Frontal cortex (tissue), 3 donors: ENCODE measurements at regions not wholly inside any gene's neighbourhood (a gene's known extent, or its start where the extent isn't known, plus 50 kb on each side); places are given as distances from the start of the nearest gene placed in this dataset.

Experiments
- DNase-seq, 2 donors: peaks; one replicate each; pipeline ENCODE4 v3.0.0; 2012; ENCODE audit warnings: low spot score in 2 of 2
- FAIRE-seq: peaks from 2 replicates; lab custom pipeline; 2012; peaks lifted over from hg19 to GRCh38; lab: Jason Lieb, UNC
- donor health status: control.
- donor health status: control.
- donor health status: control.

DNA sequence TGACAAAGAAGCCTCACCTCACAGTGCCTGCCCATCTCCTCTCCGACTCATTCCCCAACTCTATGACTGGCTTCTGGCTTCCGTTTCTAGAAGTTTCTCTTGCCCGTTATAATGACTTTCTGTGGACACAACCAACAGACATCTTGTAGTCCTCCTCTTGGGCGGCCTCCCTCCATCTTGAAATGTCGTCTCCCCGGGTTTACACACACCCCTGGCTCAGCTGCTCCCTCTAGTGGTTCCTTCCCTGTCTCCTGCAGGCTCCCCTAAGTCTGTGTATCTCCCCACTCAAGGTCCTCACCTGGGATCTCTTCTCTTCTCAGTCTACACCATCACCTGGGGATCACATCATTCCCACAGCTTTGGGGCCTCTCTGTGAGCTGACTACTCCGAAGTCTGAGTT is 123.4 kb upstream of the NEBL start:
- DNase-seq (no peak), FAIRE-seq (no peak)

DNA sequence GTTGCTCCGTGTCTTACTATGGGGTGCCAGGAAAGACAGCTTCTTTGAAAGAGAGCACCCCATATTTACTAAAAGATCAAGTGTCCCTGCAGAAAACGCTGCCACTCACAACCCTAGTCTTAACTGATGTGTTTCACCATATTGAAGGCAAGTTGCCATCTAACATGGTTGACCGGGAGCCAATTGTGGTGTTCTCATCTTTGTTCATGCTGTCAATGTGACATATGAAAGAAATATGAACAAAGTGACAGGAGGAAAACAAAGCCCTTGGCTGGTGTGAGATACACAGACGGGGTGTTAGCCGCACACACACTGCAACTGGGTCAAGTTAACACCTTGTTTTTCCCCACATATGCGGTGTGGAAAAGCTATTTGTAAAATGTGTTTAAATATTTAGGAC is 122.3 kb upstream of the NEBL start:
- no peak for FAIRE-seq
- DNase-seq, result no peak

DNA sequence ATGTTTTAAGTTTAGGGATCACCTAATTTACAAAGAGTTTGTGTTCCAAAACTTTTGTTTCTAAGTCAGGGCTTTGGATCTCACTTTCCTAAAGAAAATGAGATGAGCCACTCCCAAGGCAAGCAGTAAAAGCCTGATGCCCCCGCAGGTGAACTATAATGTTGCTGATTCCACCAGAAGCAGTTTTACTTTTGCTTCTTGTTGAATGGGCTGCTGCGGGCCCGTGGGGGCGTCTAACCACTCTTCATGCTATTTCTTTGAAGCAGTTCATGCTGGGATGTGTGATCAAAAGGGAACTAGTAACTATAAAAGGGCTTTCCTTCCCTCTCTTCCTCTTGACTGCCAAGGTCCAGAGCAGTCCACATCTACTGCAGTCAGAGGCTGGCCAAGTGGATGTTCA is 118.7 kb upstream of the NEBL start:
- DNase-seq (no peak), FAIRE-seq (no peak)

DNA sequence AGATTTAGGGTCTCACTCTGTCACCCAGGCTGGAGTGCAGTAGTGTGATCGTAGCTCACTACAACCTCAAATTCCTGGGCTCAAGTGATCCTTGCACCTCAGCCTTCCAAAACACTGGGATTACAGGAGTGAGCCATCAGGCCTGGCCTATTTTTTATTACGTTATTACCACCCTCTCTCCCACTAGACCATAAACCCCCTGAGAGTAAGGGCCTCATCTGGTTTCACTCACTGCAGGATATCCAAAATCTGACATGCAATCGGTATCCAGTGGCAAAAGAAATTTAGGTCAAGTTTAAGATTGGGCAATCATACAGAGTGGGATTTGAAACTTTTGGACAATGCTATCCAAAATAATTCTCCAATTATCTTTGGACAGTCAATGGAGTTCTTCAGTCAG is 117.0 kb upstream of the NEBL start:
- DNase-seq (no peak), FAIRE-seq (no peak)

DNA sequence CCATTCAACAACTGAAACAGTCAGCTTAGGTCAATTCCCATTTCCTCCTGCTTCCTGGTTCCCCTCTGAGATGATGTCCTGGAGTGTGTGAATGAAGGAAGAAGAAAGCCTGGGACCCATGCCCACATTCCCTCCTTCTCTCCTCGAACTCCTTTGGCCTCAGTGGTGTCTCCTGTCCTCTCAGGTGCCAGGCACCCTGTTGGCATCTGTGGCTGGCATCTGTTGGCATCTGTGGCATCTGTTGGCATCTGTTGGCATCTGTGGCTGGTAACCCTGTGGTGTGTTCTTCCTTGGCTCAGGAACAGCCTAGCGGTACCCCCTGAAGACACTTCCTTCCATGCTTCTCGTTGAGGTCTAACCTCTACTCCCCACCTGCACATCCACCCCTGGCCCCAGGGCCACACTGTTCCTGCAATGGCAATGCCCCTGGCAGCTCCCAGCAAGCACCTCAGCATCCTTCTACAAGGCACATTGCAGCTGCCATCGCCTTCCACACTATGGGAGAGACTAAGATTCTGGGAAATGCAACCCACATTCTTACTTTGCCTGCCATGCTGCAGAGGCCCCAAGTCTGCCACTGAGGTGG is 114.4 kb upstream of the NEBL start:
- FAIRE-seq (no peak), DNase-seq (no peak)

DNA sequence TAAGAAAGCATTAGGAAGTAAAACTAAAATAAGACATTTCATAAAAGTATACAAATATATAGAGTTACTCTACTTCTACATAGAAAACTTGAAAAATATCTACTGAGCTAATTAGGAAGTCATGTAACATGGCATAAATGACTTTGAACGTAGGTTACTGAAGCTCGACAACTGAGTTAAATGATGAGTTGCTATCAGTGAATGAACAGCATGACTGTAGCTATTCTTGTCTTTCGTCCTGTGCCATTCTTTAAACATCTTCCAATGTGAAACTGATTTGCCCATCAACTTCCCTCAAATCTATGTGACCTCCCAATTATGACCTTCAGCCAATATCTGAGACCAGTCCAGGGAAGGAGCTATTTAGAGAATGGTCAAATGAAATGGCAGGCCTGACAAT is 113.5 kb upstream of the NEBL start:
- FAIRE-seq (no peak), DNase-seq (no peak)

DNA sequence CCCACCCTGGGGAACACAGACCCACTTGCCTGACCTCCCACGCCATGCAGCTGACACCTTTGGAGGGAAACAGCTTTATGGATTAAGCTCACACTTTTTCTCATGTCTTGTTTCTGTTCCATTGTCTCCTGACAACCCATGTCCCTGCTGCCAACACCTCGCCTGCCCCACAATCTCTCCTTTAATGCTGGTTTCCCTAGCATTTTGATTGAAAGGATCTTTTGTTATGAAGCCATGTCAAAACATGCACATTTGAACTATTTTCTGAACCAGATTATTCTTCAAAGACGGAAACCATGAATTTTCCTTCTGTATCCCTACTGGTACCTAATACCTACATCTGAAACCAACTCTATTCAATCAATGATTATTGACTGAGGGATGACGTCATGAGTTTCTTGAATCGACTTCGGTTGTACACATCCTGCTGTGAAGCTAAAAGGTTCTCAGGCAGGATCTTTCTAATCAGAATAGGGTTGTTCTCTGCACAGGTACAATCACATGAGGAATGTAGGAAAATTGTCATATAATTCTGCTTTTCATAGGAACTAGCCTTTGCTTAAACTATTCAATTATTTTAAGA is 106.2 kb upstream of the NEBL start:
- DNase-seq (no peak), FAIRE-seq (no peak)

DNA sequence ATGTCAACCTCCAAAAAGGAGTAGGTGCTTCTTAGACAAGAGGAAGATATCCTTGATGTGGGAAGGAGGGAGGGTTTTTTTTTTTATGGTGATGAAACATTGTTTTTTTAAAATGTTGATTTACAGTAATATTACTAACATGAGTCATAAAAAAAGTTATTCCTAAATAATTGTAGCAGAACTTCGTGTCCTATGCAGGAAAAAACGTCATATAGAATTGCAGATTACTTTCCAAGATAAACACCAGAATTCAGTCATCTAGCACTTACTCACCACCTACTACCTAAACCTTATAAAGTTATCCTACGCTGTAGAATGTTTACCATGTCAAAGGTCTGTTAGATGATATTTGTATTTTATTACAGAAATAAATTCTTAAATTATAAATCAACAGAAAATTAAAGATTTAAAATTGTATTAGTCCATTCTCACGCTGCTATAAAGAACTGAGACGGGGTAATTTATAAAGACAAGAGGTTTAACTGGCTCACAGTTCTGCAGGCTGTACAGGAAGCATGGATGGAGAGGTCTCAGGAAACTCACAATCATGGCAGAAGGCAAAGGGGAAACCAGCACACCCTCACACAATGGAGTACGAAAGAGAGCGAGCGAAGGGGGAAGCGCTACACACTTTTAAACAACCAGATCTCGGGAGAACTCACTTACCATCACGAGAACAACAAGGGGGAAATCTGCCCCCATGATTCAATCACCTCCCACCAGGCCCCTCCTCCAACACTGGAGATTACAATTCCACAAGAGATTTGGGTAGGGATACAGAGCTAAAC is 105.2 kb upstream of the NEBL start:
- DNase-seq (no peak), FAIRE-seq (no peak)

DNA sequence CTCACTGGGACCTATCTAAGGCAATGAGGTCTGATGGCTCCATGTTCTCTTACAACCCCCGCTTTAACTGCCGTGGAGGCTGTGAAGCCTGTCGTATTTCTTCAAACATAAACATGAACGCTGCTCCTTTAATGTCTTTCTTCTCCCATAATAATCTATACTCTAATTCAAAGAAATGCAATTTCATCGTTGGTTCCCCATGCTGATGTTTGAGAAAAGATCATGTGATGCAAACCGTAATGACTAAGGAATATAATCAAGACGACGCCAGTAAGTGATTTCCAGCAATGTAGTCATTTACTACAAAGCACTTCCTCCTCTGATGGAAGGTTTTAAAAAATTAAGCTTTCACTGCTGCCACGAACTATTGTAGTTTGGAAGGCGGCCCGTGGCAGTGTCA is 102.6 kb upstream of the NEBL start:
- FAIRE-seq (no peak), DNase-seq (no peak)

DNA sequence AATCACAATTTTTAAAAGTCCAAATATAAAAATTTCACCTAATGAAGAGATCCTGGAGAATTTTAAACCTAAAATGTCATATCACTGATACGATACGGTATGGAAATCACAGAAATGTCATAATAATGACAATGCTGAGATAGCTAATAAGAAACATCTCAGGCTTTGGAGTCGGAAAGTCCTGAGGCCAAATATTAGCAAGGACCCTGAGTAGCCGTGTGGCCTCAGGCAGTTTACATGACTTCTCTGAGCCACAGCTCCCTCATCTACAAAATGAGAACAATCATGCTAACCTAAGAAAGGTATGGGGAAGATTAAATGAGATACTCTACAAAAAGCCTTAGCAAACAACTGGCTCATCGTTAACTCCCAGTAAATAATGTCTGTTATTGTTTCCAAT is 100.9 kb upstream of the NEBL start:
- DNase-seq (no peak), FAIRE-seq (no peak)

DNA sequence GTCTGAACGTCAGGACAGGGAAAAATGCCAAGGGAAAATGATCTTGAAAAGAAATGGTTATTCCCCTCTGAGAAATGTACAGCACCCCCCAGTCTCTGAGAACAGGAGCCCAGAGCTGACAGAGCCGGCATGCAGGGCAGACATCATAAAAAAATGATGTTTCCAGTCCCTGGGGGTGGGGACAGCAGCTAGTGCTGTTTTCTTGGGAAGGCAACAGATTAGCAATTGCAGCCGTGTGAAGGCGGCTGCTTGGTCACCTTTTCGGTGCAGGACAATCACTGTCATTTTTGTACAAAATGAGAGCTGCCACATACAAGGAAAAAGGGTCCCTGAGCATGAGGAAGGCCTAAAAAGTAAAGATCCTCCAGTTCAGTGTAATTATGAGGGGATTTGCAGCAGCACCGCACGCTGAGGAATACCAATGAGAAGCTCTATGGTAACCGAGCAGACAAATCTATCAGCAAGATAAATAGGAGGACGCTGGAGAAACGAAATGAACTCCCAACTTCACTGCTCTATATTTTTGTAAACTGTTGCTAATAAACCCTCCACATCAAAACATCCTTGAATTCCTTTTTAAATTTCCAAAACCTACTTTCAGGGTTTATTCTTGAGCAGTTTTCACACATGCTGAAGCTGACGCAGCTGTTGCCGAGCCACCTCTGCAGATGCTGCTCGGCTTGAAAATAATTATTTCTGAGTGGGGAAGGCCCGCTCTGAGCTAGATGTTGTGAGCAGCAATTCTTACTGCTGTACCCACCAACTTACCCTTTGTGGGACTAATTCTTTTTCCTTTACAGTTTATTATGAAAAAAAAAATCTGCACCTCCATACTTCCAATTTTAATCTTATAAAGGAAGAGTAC is 98.2 kb upstream of the NEBL start:
- FAIRE-seq (no peak), DNase-seq (no peak)

DNA sequence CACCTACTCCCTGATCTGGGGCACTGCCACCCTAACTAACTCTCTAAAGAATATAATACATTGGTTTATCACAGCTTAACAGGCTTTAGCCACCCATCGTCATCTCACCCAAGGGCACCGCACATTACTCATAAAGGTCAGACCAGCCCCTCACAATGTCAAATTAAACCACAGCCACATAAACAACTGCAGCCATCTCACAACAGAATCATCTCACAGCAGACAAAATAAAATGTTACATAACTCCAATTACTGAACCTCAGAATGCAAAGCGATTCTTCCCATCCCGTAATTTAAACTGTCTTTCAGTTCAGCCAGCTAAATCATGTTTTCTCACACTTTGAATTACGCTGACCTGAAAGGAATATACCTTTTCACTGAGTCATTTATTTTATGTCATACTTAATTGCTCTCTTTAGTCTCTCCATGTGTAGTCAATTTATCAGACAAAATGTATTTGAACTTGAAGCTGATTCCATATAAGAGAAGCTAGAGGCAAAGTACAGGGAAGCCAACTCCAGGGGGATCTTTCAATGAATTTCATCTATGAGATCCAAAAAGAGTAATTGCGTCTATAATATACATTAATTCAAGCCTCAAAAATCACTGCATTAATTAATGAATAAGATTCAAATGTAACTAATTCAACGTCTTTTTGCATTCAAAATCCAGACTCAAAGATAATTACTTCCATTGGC is 96.9 kb upstream of the NEBL start:
- DNase-seq (no peak), FAIRE-seq (no peak)

DNA sequence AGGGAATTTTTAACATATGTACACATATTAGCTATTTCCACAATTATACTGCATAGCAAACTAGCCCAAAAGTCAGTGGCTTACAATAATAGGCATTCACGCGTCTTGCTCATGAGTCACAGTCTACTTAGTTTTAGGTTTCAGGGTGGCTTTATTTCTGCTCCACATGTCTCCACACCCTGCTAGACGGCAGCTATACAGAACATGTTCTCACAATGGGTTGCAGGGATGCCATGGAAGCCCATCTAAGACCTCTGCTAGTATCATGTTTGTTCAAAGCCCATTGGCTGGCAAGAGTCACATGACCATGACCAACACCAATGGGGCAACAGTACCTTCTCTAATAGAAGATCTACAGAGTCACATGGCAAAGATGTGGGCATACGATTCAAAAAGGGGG is 96.3 kb upstream of the NEBL start:
- no peak for FAIRE-seq

DNA sequence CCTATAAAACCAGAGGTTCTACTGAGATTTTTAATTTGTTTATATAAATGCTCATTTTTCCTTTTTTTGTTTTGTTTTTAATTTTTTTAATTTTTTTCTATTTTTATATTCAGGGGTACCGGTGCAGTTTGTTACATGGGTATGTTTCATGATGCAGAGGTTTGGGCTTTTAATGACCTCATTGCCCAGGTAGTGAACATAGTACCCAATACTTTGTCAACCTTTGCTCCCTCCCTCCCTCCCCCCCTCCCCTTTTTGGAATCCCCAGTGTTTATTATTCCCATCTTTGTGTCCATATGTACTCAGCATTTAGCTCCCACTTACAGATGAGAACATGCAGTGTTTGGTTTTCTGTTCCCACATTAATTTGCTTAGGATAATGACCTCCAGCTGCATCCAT is 94.4 kb upstream of the NEBL start:
- DNase-seq (no peak), FAIRE-seq (no peak)

More for the DNA sequence above, 96.3 kb upstream of the NEBL start:
- DNase-seq, result no peak

DNA sequence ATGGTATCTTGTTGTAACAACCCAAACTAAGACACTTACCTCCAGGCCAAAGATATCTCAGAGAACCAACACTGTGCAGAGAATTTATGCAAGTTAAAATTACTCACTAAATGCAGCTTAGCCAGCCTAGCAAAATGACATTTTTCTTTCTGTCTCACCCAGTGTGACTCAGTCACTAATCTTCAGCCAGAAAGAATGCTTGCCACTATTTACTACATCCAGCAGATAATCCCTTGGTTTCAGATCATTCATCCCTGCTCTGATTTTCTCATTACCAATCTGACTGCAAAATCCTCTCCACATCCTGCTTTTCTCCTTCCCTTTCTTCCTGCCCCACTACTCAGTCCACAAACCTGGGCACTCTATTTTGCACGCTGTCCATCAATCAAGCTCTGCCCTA is 93.5 kb upstream of the NEBL start:
- FAIRE-seq, result no peak
- no peak for DNase-seq

DNA sequence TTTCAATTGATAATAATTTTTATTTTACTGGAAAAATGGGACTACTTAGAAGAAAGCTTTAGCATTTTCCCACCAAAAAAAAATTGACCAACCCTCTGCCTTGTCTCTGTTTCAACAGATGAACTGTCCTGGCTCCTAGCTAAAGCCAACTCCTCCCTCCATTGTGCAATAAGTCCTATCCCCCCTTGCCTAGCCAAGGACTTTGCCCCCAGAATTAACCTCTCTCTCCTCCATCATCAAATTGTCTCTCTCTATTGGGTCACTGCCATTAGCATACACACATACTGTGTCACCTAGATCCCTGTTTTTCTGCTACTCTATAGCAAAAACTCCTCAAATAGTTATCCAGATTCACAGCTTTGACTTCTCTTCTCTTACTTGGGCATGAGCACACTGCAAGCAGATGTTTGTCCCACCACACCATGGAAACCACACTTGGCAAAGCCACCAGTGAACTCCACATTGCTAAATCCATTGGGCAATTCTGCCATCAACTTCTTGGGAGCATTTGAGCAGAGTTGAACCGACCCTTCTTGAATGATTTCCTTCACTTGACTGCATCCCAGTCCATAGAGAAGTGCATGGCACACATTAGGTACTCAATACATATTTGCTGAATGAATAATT is 91.4 kb upstream of the NEBL start:
- DNase-seq (no peak), FAIRE-seq (no peak)

DNA sequence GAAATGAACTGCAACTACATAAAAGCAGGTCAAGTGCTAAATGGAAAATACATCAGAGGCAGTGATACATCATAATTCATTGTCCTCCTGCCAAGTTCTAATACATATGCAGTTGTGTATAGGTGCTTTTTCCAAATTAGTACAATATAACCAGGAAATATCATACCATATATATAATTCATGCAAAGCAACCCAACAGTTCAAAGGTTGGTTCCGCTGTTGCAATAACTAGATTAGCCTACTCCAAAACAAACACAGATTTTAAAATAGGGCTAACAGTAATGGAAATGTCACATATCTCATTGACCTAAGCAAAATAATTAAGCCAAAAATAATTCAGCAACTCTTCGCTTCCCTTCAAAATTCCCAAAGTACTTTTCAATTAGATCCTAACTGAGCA is 88.9 kb upstream of the NEBL start:
- FAIRE-seq, result no peak
- DNase-seq, result no peak

DNA sequence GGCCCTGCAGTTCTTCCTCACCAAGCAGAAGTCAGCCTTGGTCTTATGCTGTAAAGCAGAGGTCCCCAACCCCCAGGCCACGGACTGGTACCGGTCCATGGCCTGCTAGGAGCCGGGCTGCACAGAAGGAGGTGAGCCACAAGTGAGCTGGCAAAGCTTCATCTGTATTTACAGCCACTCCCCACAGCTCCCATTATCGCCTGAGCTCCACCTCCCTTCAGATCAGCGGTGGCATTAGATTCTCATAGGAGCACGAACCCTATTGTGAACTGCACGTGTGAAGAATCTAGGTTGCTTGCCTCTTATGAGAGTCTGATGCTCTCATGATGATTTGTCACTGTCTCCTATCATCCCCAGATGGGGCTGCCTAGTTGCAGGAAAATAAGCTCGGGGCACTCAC is 87.6 kb upstream of the NEBL start:
- DNase-seq, result no peak
- no peak for FAIRE-seq

DNA sequence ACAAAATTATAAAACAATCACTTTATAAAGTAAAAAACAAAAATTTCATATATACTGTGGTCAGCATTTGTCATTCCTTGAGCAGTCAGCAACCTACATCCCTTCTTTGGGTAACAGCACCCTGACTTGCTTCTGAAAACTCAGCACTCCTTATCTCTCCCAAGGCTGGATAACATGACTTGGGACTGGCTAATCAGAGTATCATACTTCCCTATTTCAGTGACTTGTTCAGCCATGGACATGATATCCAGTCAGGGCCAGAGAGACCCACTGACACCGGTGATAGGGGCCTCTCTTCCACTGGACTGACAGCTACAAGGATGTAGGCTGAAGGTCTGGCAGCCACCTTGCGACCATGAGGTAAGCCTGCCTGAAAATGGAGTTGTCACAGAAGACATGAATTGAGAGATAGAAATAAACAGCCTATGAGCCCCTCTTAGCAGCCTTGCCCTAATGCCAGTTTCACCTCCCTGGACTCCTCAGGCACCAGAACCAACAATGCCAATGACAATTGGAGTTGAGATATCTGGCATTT is 84.4 kb upstream of the NEBL start:
- FAIRE-seq, result no peak
- DNase-seq, result no peak
